ENCODE measurements at regions not wholly inside any gene's neighbourhood (a gene's known extent, or its start where the extent isn't known, plus 50 kb on each side); places are given as distances from the start of the nearest gene placed in this dataset.

- DNase-seq (ENCODE audit: low read depth), result no peak
These were observed 216.2 kb downstream of the SETD4 start for GRCh38 chr21:35843911-35844667.

DNA sequence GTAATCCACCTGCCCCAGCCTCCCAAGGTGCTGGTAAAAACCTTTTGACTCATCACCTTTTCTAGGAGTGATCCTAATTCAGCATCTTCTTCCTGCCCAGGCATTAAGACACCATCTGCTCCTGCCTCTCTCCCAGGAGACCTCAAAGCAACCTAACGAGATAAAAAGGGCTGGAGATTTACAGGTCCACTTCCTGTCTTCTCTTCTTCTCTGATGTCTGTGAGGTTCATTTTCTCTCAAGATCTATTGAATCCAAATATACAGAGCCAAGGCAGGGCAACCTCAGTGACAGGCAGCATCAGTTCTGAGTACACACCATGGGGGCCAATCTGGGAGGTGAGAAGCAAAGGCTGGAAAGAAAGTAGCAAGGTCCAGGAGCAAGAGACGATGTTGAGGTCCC lies 219.4 kb downstream of the SETD4 start:
- DNase-seq (ENCODE audit: low read depth), result no peak

- peak; percentile 15 for DNase-seq (ENCODE audit: low read depth)
These were observed 220.0 kb downstream of the SETD4 start for GRCh38 chr21:35840197-35840799.

DNA sequence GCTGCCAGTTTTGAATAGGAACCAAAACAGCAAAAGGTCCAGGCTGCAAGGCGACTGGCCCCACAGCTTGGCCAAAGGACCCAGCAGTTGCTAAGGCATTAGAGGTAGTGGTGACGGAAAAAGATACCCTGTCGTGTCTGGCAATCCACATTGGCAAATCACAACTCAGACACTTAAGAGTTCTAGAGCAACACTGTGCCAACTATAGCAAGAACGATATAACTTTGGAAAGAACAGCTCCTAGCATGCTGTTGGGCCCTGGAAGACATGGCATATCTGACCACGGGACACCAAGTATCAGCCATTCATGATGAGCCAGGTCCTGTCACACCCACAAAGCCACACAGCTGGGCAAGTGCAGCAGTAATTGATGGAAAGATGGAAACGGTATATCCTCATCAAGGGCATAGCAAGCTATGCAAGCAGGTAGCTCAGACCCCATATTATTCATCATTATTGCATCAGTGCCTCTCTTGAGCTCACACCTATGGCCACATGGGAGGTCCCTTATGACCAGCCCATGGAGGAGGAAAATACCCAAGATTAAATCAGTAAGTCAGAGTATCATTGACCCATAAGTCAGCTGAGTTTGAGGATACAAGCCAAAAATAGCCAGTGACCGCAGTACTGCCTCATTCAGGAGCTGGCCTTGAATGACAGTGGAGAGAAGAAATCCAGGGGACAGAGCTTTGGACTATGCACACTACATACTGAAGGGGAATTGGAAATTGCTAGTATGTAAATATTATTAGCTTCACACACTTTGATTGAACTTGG lies 221.2 kb downstream of the SETD4 start:
- DNase-seq (ENCODE audit: low read depth), result no peak

DNA sequence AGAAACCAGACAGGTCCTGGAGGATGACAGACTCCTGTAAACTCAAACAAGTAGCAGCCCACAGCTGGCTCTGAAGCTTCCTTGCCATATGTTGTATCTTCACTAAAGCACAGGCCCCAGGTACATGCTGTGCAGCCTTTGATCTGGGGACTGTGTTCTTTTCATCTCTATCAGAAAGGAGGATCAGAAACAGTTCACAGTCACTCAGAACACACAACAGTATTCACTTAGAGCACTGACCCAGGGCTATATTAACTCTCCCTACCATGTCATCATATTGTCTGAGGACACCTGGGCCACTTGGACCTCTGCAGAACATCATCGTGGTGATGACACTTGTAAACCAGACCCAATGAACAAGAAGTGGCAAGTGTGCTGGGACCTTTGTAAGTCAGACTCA lies 222.0 kb downstream of the SETD4 start:
- no peak for DNase-seq (ENCODE audit: low read depth)

GRCh38 chr21:35833991-35834390 lies 226.3 kb downstream of the SETD4 start:
- DNase-seq (ENCODE audit: low read depth), result no peak

- DNase-seq (ENCODE audit: low read depth), result no peak
These were observed 226.9 kb downstream of the SETD4 start for GRCh38 chr21:35833388-35833787.

- no peak for DNase-seq (ENCODE audit: low read depth)
These were observed 229.1 kb downstream of the SETD4 start for GRCh38 chr21:35831230-35831629.

GRCh38 chr21:35829067-35829466 lies 231.3 kb downstream of the SETD4 start:
- no peak for DNase-seq (ENCODE audit: low read depth)

DNA sequence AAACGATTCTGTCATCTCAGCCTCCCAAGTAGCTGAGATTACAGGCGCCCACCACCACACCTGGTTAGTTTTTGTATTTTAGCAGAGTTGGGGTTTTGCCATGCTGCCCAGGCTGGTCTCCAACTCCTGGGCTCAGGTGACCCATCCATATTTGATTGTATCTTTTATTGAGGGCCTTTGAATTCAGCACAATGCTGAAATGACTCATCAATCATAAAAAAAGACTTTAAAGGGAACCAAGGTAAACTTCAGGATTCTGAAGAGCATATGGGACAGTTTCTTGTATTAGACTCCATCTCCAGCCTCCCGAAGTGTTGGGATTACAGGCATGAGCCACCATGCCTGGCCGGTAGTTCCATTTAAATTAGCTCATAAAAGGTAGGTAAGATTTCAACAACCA lies 232.2 kb downstream of the SETD4 start:
- DNase-seq (ENCODE audit: low read depth), result no peak

GRCh38 chr21:35827004-35827403 lies 233.3 kb downstream of the SETD4 start:
- no peak for DNase-seq (ENCODE audit: low read depth)

- no peak for DNase-seq (ENCODE audit: low read depth)
These were observed 234.7 kb downstream of the SETD4 start for GRCh38 chr21:35825370-35826353.

GRCh38 chr21:35824136-35824535 lies 236.2 kb downstream of the SETD4 start:
- no peak for DNase-seq (ENCODE audit: low read depth)

- no peak for DNase-seq (ENCODE audit: low read depth)
These were observed 241.2 kb downstream of the SETD4 start for GRCh38 chr21:35819134-35819533.

GRCh38 chr21:35818597-35818996 lies 241.7 kb downstream of the SETD4 start:
- no peak for DNase-seq (ENCODE audit: low read depth)

- DNase-seq (ENCODE audit: low read depth), result no peak
These were observed 245.3 kb downstream of the SETD4 start for GRCh38 chr21:35814858-35815619.

DNA sequence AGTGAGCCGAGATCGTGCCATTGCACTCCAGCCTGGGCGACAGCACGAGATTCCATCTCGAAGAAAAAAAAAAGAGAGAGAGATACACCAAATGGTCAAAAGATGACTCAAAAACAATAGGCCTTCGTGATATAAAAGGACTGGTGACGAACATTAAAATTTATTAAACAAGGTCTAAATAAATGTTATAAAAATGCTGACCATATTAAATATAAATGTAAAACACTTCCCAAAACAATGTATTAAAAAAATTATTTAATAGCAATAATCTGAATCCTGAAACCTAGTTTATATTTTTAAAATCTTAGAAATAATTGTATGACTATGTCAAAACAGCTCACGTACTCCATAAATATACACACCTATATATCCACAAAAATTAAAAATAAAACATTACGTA lies 247.6 kb downstream of the SETD4 start:
- no peak for DNase-seq (ENCODE audit: low read depth)

DNA sequence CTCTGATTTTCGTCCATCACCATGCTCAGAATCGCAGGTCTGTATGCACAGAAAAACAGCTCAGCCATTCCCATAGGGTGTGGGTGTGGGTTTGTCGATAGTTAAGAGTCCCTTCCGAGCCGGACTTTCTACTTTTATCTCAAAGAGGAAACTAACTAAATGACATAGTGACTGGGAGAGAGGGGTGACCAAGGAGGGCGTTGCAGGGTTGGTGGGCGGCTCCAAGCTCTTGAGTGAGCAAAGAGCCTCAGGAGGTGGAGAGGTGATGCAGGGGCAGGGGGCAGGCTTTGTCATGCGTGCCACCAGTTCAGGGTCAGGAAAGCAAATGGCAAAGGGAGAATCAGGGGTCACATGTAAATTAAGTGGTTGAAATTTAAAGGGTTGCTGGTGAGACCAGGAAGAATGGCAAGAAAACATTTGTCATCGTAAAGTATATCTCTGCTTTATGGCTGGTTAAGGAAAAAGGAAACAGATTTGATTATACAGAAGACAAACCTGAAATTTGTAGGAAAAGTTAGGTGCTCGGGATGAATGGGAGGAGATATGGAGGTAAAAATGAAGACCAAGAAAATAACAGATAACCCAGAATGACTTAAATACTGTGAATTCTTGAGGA lies 249.0 kb downstream of the SETD4 start:
- DNase-seq (ENCODE audit: low read depth), result no peak

- DNase-seq (ENCODE audit: low read depth), result no peak
These were observed 249.8 kb downstream of the SETD4 start for GRCh38 chr21:35810431-35810970.

DNA sequence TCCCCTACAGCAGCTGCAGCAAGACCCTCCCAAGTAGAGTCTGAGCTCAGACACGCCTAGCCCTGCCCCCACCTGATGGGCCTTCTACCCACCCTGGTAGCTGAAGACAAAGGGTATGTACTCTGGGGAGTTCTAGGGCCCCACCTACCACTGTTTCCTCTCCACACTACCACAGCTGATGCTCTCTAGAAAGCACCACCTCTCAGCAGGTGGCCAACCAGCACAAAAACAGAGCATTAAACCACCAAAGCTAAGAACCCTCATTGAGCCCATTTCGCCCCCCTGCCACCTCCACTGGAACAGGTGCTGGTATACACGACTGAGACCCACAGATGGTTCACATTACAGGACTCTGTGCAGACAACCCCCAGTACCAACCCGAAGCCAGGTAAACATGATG lies 258.9 kb downstream of the SETD4 start:
- DNase-seq (ENCODE audit: low read depth), result no peak

Measured in HS-27A (cell line).